GM12891 (cell line): ENCODE measurements at regions not wholly inside any gene's neighbourhood (a gene's known extent, or its start where the extent isn't known, plus 50 kb on each side); places are given as distances from the start of the nearest gene placed in this dataset.

Source experiments
- POLR2A ChIP-seq: IDR thresholded peaks from 2 replicates; pipeline ENCODE4 v1.6.1; 2011; ENCODE audit warnings: low read depth, low read length, control low read depth
- POU2F2 ChIP-seq: IDR thresholded peaks from 2 replicates; pipeline ENCODE4 v1.6.1; 2011; ENCODE audit warnings: low read depth, mild to moderate bottlenecking, control low read depth, low read length, moderate library complexity
- TAF1 ChIP-seq: IDR thresholded peaks from 2 replicates; pipeline ENCODE4 v1.6.1; 2011; ENCODE audit warnings: low read depth, low read length, control low read depth

GRCh38 chr15:36075333-36075732 is 504.1 kb upstream of the CDIN1 start:
- no peak for TF ChIP-seq POLR2A
- TF ChIP-seq TAF1: no peak
- no peak for TF ChIP-seq POU2F2
